ENCODE measurements at regions not wholly inside any gene's neighbourhood (a gene's known extent, or its start where the extent isn't known, plus 50 kb on each side); places are given as distances from the start of the nearest gene placed in this dataset.

DNA sequence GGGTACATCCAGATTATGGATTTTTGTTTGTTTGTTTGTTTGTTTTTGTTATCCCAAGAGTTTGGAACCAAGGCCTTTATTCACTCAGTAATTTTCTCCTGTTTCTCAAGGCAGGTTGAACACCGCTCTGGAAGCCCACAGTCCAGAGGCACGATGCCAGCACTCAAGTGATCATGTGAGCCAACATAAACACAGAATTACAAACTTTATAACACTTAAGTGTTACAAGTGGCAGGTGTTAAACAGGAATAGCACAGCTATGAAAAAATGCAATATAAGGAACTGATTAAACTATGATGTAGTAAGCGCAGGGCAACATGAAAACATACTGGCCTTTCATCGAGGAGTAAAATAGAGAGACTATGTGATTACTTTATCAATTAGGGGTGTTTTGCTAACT is 1885.8 kb upstream of the SEL1L start:
- H3K4me1 ChIP-seq (ENCODE audit: control insufficient read depth, extremely low read depth, insufficient read depth, low read length) = no peaks in the 10 kb centered on the region
- no peaks in the 10 kb centered on the region for H3K79me2 ChIP-seq (ENCODE audit: control insufficient read depth, insufficient read depth, low read length)
- no peaks in the 10 kb centered on the region for H4K20me1 ChIP-seq (replicated peaks; ENCODE audit: control insufficient read depth, extremely low read depth, insufficient read depth, low read length)
- no peak overlapping the region for H3K9ac ChIP-seq (replicated peaks; ENCODE audit: extremely low read depth, insufficient read depth, low read length)
- no peak overlapping the region for H3K4me2 ChIP-seq (ENCODE audit: insufficient read depth, low read length)
- dilution Hi-C loops (cut with MboI; ENCODE audit: extremely low pct_ligation_motif_present, low sequenced_read_pairs) = no loop called here
- TF ChIP-seq JUN (IDR thresholded peaks at IDR 0.05; ENCODE audit: borderline replicate concordance, insufficient read depth, insufficient read length, low read depth) = no peak
- TF ChIP-seq, protein P1, sequence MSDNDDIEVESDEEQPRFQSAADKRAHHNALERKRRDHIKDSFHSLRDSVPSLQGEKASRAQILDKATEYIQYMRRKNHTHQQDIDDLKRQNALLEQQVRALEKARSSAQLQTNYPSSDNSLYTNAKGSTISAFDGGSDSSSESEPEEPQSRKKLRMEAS (IDR thresholded peaks at IDR 0.05; ENCODE audit: insufficient read depth, insufficient read length) = no peak
- TF ChIP-seq POLR2AphosphoS5 (IDR thresholded peaks at IDR 0.05; ENCODE audit: insufficient read depth, low read depth, low read length) = no peak
- TF ChIP-seq EZH2 (IDR thresholded peaks at IDR 0.05; ENCODE audit: borderline replicate concordance, low read depth, low read length, severe bottlenecking) = no peak
- no peak for TF ChIP-seq FOS (IDR thresholded peaks at IDR 0.05; ENCODE audit: borderline replicate concordance, insufficient read depth, low read length)
- no peak for TF ChIP-seq GATA2 (IDR thresholded peaks at IDR 0.05; ENCODE audit: insufficient read depth, insufficient read length, low read depth, low read length)
- TF ChIP-seq, protein P2, sequence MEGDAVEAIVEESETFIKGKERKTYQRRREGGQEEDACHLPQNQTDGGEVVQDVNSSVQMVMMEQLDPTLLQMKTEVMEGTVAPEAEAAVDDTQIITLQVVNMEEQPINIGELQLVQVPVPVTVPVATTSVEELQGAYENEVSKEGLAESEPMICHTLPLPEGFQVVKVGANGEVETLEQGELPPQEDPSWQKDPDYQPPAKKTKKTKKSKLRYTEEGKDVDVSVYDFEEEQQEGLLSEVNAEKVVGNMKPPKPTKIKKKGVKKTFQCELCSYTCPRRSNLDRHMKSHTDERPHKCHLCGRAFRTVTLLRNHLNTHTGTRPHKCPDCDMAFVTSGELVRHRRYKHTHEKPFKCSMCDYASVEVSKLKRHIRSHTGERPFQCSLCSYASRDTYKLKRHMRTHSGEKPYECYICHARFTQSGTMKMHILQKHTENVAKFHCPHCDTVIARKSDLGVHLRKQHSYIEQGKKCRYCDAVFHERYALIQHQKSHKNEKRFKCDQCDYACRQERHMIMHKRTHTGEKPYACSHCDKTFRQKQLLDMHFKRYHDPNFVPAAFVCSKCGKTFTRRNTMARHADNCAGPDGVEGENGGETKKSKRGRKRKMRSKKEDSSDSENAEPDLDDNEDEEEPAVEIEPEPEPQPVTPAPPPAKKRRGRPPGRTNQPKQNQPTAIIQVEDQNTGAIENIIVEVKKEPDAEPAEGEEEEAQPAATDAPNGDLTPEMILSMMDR (IDR thresholded peaks at IDR 0.05; ENCODE audit: extremely low read depth in 1 of 2, insufficient read depth in 1 of 2, low read depth in 1 of 2, low read length in 2 of 2) = no peak
- no peak for TF ChIP-seq MYC (IDR thresholded peaks at IDR 0.05; ENCODE audit: low read depth, low read length)
- TF ChIP-seq POLR2A (IDR thresholded peaks at IDR 0.05; ENCODE audit: low read depth, low read length) = no peak
- POLR2A ChIA-PET = no interaction called here
- FAIRE-seq (no peak), DNase-seq (ENCODE audit: low read depth, low spot score) (peak; percentile 62)
- H3K9me3 ChIP-seq (replicated peaks; ENCODE audit: control insufficient read depth, insufficient read depth, low read length) = no peaks in the 10 kb centered on the region
- H3K27me3 ChIP-seq (ENCODE audit: control insufficient read depth in 2 of 2, insufficient read depth in 2 of 2, low read length in 2 of 2) = no peaks in the 10 kb centered on the region
- intact Hi-C loops (cut with micrococcal nuclease) = no loop called here
- no peak overlapping the region for H2AFZ ChIP-seq (ENCODE audit: low read depth, low read length)
- H3K36me3 ChIP-seq (ENCODE audit: control insufficient read depth in 2 of 2, extremely low read depth in 1 of 2, insufficient read depth in 2 of 2, low read length in 2 of 2) = no peaks in the 10 kb centered on the region
- CTCF ChIA-PET = no interaction called here
- no TSS peak for BruUV-seq (replicated peaks)
- H3K27ac ChIP-seq (ENCODE audit: insufficient read depth, low read depth, low read length) = no peak overlapping the region
- no peak overlapping the region for H3K4me3 ChIP-seq (replicated peaks in 1 of 3; ENCODE audit: insufficient read depth in 1 of 3, low read depth in 1 of 3, low read length in 3 of 3)
- H3K9me1 ChIP-seq (replicated peaks; ENCODE audit: control insufficient read depth, extremely low read depth, insufficient read depth, low read length) = no peaks in the 10 kb centered on the region
